Pancreas (tissue), 10 donors: ENCODE measurements at regions not wholly inside any gene's neighbourhood (a gene's known extent, or its start where the extent isn't known, plus 50 kb on each side); places are given as distances from the start of the nearest gene placed in this dataset.

ENCODE experiments used
- ATAC-seq, 4 donors: fragments of 200-7000 bp; cut with Tn5 transposase; one replicate each; pipeline versions ENCODE4 v1.8.0 to v1.9.1; 2020; ENCODE audit warnings: mild to moderate bottlenecking in 4 of 4, moderate library complexity in 4 of 4
- DNase-seq, 6 donors: peaks; one replicate each; pipeline ENCODE4 v3.0.0-alpha.2; 2020
- FAIRE-seq: peaks from 2 replicates; lab custom pipeline; 2012; peaks lifted over from hg19 to GRCh38; lab: Jason Lieb, UNC
- H3K27ac ChIP-seq, 4 donors: fragments of 200-600 bp; sonication (generic); 1 replicate in 3 of 4; 2 replicates in 1 of 4; pipeline versions ENCODE4 v1.5.0 to v1.8.0; 2020
- H3K27me3 ChIP-seq, 4 donors: fragments of 200-600 bp; one replicate each; pipeline ENCODE4 v1.8.0; 2021
- H3K36me3 ChIP-seq, 3 donors: fragments of 200-600 bp; sonication (generic) in 1 of 3; one replicate each; pipeline versions ENCODE4 v1.5.0 to v1.8.0; 2020 to 2021
- H3K4me1 ChIP-seq, 3 donors: fragments of 200-600 bp; one replicate each; pipeline ENCODE4 v1.8.0; 2021
- H3K4me3 ChIP-seq, 4 donors: fragments of 200-600 bp; sonication (generic) in 2 of 4; one replicate each; pipeline versions ENCODE4 v1.5.0 to v1.8.0; 2020 to 2021
- H3K9me3 ChIP-seq, 4 donors: fragments of 200-600 bp; one replicate each; pipeline ENCODE4 v1.8.0; 2021
- CTCF ChIP-seq, 4 donors: fragments of 200-600 bp; sonication (generic) in 3 of 4; IDR thresholded peaks; one replicate each; pipeline versions ENCODE4 v1.5.0 to v1.8.0; 2021; ENCODE audit warnings: antibody characterized with exemption in 4 of 4
- WGBS, 2 donors: extraction: QIAGEN DNeasy Blood & Tissue Kit; methylation state at CpG; one replicate each; pipeline ENCODE4 v1.1.7; 2013; 5-methylcytosine and 5-hydroxymethylcytosine counted together
- intact Hi-C, 3 donors: fragments of 100-400 bp; cut with DNase I; formaldehyde crosslinking; loops; one replicate each; pipeline versions ENCODE4 v1.11.1 to v1.14.2; 2022
- donor health status: healthy with polysubstance abuse.
- donor health status: DM: no; HTN: no; CAD: no; lungs with moderate emphysema.
- donor health status: DM: no; HTN: no; CAD: no.
- donor health status: control.
- donor health status: control.
- donor health status: Bipolar disorder and iron deficiency.
- donor health status: DM: yes; HTN: yes; CAD: no.
- donor health status: DM: no; HTN: no; CAD: no.
- donor health status: DM: no; HTN: no; CAD: no.
- donor health status: DM: yes; HTN: yes; CAD: no.

- Histone ChIP-seq H3K4me1 (no peaks in the 10 kb centered on the region), H3K27ac (no peak overlapping the region), H3K27me3 (no peaks in the 10 kb centered on the region), H3K9me3 (no peaks in the 10 kb centered on the region), H3K36me3 (no peaks in the 10 kb centered on the region), H3K4me3 (no peak overlapping the region)
- intact Hi-C loops: no loop called here
- ATAC-seq (peak in 2 of 4 donors; percentile 49 to 72), DNase-seq (no peak), FAIRE-seq (no peak)
- 60 to 61% methylated on average over 5 of the region's 5 CpGs for WGBS, 2 donors
- TF ChIP-seq CTCF (IDR thresholded peaks at IDR 0.05): no peak
These were observed 97.5 kb upstream of the ARAP3 start for GRCh38 chr5:141779503-141779973.

GRCh38 chr5:141778683-141779082 is 96.7 kb upstream of the ARAP3 start:
- H3K4me1 ChIP-seq: no peaks in the 10 kb centered on the region
- WGBS, 2 donors: 64 to 75% methylated on average over 4 of the region's 4 CpGs
- no peaks in the 10 kb centered on the region for H3K27me3 ChIP-seq
- no peaks in the 10 kb centered on the region for H3K36me3 ChIP-seq
- no peak overlapping the region for H3K4me3 ChIP-seq
- DNase-seq: no peak
- no peak overlapping the region for H3K27ac ChIP-seq
- no peak for FAIRE-seq
- ATAC-seq: no peak
- H3K9me3 ChIP-seq: no peaks in the 10 kb centered on the region
- intact Hi-C loops: no loop called here
- no peak for TF ChIP-seq CTCF (IDR thresholded peaks at IDR 0.05)

GRCh38 chr5:141778206-141778605 is 96.2 kb upstream of the ARAP3 start:
- Histone ChIP-seq H3K9me3 (no peaks in the 10 kb centered on the region), H3K4me3 (no peak overlapping the region), H3K27ac (no peak overlapping the region), H3K4me1 (no peaks in the 10 kb centered on the region), H3K27me3 (no peaks in the 10 kb centered on the region), H3K36me3 (no peaks in the 10 kb centered on the region)
- 62 to 68% methylated on average over 11 of the region's 11 CpGs for WGBS, 2 donors
- intact Hi-C loops: no loop called here
- ATAC-seq (peak in 1 of 4 donors; percentile 27), FAIRE-seq (no peak), DNase-seq (no peak)
- TF ChIP-seq CTCF (IDR thresholded peaks at IDR 0.05): no peak

- no peak for TF ChIP-seq CTCF (IDR thresholded peaks at IDR 0.05)
- Histone ChIP-seq H3K4me1 (no peaks in the 10 kb centered on the region), H3K9me3 (no peaks in the 10 kb centered on the region), H3K27me3 (no peaks in the 10 kb centered on the region), H3K4me3 (no peak overlapping the region), H3K27ac (no peak overlapping the region), H3K36me3 (no peaks in the 10 kb centered on the region)
- FAIRE-seq (no peak), ATAC-seq (no peak), DNase-seq (no peak)
- intact Hi-C loops: no loop called here
- WGBS, 2 donors: 84 to 85% methylated on average over 2 of the region's 2 CpGs
These were observed 95.7 kb upstream of the ARAP3 start for GRCh38 chr5:141777711-141778110.

GRCh38 chr5:141777130-141777529 is 95.1 kb upstream of the ARAP3 start:
- no peaks in the 10 kb centered on the region for H3K36me3 ChIP-seq
- H3K4me1 ChIP-seq: no peaks in the 10 kb centered on the region
- ATAC-seq (no peak), DNase-seq (no peak), FAIRE-seq (no peak)
- H3K9me3 ChIP-seq: no peaks in the 10 kb centered on the region
- H3K4me3 ChIP-seq: no peak overlapping the region
- no peak for TF ChIP-seq CTCF (IDR thresholded peaks at IDR 0.05)
- no peaks in the 10 kb centered on the region for H3K27me3 ChIP-seq
- intact Hi-C loops: no loop called here
- no peak overlapping the region for H3K27ac ChIP-seq
- 58 to 70% methylated on average over 3 of the region's 3 CpGs for whole genome bisulfite sequencing, 2 donors
